ENCODE measurements at regions not wholly inside any gene's neighbourhood (a gene's known extent, or its start where the extent isn't known, plus 50 kb on each side); places are given as distances from the start of the nearest gene placed in this dataset.

GRCh38 chr14:49975276-49975675 lies 82.4 kb downstream of the ARF6 start:
- TF ChIP-seq CTCF (IDR thresholded peaks at IDR 0.05; ENCODE audit: low read depth, low read length, missing input control) (no peak), JUND (IDR thresholded peaks at IDR 0.05) (no peak), RAD21 (IDR thresholded peaks at IDR 0.05) (no peak), ZBTB33 (IDR thresholded peaks at IDR 0.05) (no peak), SP1 (IDR thresholded peaks at IDR 0.05) (no peak), TAF1 (conservative IDR thresholded peaks at IDR 0.05) (no peak), ATF3 (IDR thresholded peaks at IDR 0.05) (no peak), MAX (IDR thresholded peaks at IDR 0.05) (no peak)
